Smooth muscle cell (in vitro differentiated cells): ENCODE measurements at regions not wholly inside any gene's neighbourhood (a gene's known extent, or its start where the extent isn't known, plus 50 kb on each side); places are given as distances from the start of the nearest gene placed in this dataset.

Experiments
- DNase-seq: peaks from one replicate; lab custom pipeline; 2025; ENCODE audit not compliant: unreplicated experiment; lab: John Stamatoyannopoulos, UW
- H2AFZ ChIP-seq: fragments of 200-600 bp; sonication (generic); 2 replicates; pipeline ENCODE4 v1.6.0; 2016; ENCODE audit warnings: antibody characterized with exemption, low read depth, mild to moderate bottlenecking
- H3F3A ChIP-seq: fragments of 200-600 bp; sonication (generic); 2 replicates; pipeline ENCODE4 v1.6.0; 2017; ENCODE audit warnings: antibody characterized with exemption, low read depth
- H3K27ac ChIP-seq: fragments of 200-600 bp; sonication (generic); 2 replicates; pipeline ENCODE4 v1.5.1; 2016; ENCODE audit warnings: low read depth, mild to moderate bottlenecking
- H3K27me3 ChIP-seq: fragments of 200-600 bp; sonication (generic); 2 replicates; pipeline ENCODE4 v1.6.1; 2016; ENCODE audit warnings: low read depth, mild to moderate bottlenecking
- H3K36me3 ChIP-seq: fragments of 200-600 bp; sonication (generic); 2 replicates; pipeline ENCODE4 v1.5.1; 2016; ENCODE audit warnings: low read depth
- H3K4me1 ChIP-seq: fragments of 200-600 bp; sonication (generic); 2 replicates; pipeline ENCODE4 v1.5.1; 2016; ENCODE audit warnings: low read depth
- H3K4me2 ChIP-seq: fragments of 200-600 bp; sonication (generic); 2 replicates; pipeline ENCODE4 v1.6.0; 2016; ENCODE audit warnings: mild to moderate bottlenecking
- H3K4me3 ChIP-seq: fragments of 200-600 bp; sonication (generic); 2 replicates; pipeline ENCODE4 v1.5.1; 2016; ENCODE audit warnings: mild to moderate bottlenecking
- H3K79me2 ChIP-seq: fragments of 200-600 bp; sonication (generic); 2 replicates; pipeline ENCODE4 v1.6.0; 2016; ENCODE audit warnings: low read depth, mild to moderate bottlenecking
- H3K9ac ChIP-seq: fragments of 200-600 bp; sonication (generic); 2 replicates; pipeline ENCODE4 v1.6.0; 2016; ENCODE audit warnings: low read depth
- H3K9me3 ChIP-seq: fragments of 200-600 bp; sonication (generic); replicated peaks from 2 replicates; pipeline ENCODE4 v1.5.1; 2016; ENCODE audit warnings: low read depth
- H4K20me1 ChIP-seq: fragments of 200-600 bp; sonication (generic); 2 replicates; pipeline ENCODE4 v1.6.0; 2016; ENCODE audit warnings: low read depth
- WGBS: methylation state at CpG from one replicate; pipeline ENCODE4 v1.1.7; 2016; ENCODE audit warnings: low lambda C conversion rate; 5-methylcytosine and 5-hydroxymethylcytosine counted together
- TF ChIP-seq, protein P1 (sequence below): fragments of 200-600 bp; sonication (generic); IDR thresholded peaks from 2 replicates; pipeline ENCODE4 v1.5.1; 2017; ENCODE audit warnings: borderline replicate concordance, mild to moderate bottlenecking, antibody characterized with exemption; ENCODE audit not compliant: insufficient read depth, poor library complexity, severe bottlenecking

GRCh38 chr10:52568309-52568708, 204.3 kb downstream of the MBL2 start:
- no peaks in the 10 kb centered on the region for H3K79me2 ChIP-seq
- H2AFZ ChIP-seq, result peak overlapping the region; percentile 57
- H3K9me3 ChIP-seq, result no peaks in the 10 kb centered on the region
- TF ChIP-seq, protein P1, sequence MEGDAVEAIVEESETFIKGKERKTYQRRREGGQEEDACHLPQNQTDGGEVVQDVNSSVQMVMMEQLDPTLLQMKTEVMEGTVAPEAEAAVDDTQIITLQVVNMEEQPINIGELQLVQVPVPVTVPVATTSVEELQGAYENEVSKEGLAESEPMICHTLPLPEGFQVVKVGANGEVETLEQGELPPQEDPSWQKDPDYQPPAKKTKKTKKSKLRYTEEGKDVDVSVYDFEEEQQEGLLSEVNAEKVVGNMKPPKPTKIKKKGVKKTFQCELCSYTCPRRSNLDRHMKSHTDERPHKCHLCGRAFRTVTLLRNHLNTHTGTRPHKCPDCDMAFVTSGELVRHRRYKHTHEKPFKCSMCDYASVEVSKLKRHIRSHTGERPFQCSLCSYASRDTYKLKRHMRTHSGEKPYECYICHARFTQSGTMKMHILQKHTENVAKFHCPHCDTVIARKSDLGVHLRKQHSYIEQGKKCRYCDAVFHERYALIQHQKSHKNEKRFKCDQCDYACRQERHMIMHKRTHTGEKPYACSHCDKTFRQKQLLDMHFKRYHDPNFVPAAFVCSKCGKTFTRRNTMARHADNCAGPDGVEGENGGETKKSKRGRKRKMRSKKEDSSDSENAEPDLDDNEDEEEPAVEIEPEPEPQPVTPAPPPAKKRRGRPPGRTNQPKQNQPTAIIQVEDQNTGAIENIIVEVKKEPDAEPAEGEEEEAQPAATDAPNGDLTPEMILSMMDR, result no peak
- H4K20me1 ChIP-seq, result no peaks in the 10 kb centered on the region
- H3K4me1 ChIP-seq, result no peaks in the 10 kb centered on the region
- H3K27ac ChIP-seq, result no peak overlapping the region
- no peaks in the 10 kb centered on the region for H3K27me3 ChIP-seq
- H3K4me2 ChIP-seq, result no peak overlapping the region
- DNase-seq, result no peak
- no peaks in the 10 kb centered on the region for H3F3A ChIP-seq
- 85% methylated on average over 2 of the region's 2 CpGs for WGBS
- no peak overlapping the region for H3K4me3 ChIP-seq
- no peaks in the 10 kb centered on the region for H3K36me3 ChIP-seq
- no peak overlapping the region for H3K9ac ChIP-seq

DNA sequence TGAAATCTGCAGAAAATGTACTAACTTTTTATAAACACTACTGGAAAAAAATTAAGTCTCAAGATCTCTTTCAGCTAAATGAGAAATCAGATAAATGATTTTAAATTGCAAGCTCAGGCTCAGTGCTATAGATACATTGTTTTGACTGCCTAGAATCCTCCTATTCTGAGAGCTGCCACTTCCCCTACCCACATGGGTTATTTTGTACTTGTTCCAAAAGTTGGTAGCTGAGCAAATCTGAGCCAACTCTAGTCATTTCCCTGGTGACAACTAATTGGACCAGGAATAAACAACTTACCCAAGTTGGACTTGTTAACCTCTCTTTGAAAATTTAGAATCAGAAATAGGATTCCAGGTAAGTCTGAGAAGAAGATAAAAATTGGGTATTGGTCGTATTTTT, 202.1 kb downstream of the MBL2 start:
- H3K79me2 ChIP-seq, result no peaks in the 10 kb centered on the region
- H3K9me3 ChIP-seq, result no peaks in the 10 kb centered on the region
- H3K36me3 ChIP-seq, result no peaks in the 10 kb centered on the region
- no peaks in the 10 kb centered on the region for H4K20me1 ChIP-seq
- H3K4me1 ChIP-seq, result no peaks in the 10 kb centered on the region
- no peak overlapping the region for H3K9ac ChIP-seq
- DNase-seq, result no peak
- WGBS, result 79% methylated on average over 1 of the region's 1 CpG
- no peak overlapping the region for H2AFZ ChIP-seq
- no peaks in the 10 kb centered on the region for H3F3A ChIP-seq
- H3K4me3 ChIP-seq, result no peak overlapping the region
- H3K4me2 ChIP-seq, result no peak overlapping the region
- no peaks in the 10 kb centered on the region for H3K27me3 ChIP-seq
- no peak overlapping the region for H3K27ac ChIP-seq
- TF ChIP-seq, protein P1, result no peak

DNA sequence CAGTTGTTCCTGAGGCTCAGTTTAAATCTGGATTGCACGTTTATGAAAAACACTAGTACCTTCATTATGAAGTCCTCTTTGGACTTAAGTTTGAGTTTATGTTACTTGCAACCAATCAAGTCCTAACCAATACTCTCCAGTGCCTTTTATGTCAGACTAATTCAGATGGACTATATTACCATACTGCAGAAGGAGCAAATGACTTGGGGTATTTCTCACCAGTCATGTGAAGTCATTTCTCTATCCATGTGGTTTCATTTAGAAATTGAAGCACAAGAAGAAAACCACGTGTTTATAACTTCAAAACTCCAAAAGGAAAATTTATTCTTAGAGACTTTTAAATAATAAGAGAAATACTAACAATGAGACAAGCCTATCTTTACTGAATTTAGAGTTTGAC, 201.6 kb downstream of the MBL2 start:
- Histone ChIP-seq H3K27me3 (no peaks in the 10 kb centered on the region), H3K9me3 (no peaks in the 10 kb centered on the region), H2AFZ (peak overlapping the region; percentile 34), H3K4me2 (no peak overlapping the region), H3K4me3 (no peak overlapping the region), H3F3A (no peaks in the 10 kb centered on the region), H3K9ac (no peak overlapping the region), H4K20me1 (no peaks in the 10 kb centered on the region), H3K79me2 (no peaks in the 10 kb centered on the region), H3K4me1 (no peaks in the 10 kb centered on the region), H3K27ac (no peak overlapping the region), H3K36me3 (no peaks in the 10 kb centered on the region)
- 68% methylated on average over 2 of the region's 2 CpGs for WGBS
- TF ChIP-seq, protein P1, result no peak
- no peak for DNase-seq

DNA sequence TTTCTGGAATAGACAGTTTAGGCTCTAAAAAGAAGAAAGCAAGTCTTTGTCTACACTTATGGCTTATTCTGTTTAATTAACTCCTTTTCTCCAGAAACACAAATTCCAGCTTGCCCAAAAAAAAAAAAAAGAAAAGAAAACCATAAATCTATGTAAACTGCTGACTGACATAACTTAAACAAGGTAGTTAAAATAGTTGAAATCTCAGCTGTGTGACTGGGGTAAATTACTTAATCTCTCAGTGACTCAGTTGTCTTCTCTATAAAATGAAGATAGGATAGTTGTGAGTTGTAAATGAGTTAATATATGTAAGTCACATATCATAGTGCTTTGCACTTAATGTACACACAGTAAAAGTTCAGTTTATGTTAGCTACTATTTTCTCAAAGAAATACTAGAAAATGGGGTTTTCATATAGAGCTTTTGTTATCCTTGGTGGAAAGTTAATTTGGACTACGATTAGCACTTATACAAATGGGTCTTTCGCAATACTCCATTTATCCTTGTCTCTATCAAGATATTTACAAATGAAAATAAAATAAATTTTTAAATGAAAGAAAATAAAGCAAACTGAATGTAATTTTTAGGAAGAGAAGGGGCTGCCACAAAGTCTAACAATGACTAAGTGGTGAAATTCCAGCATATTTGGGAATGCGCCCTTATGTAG, 200.9 kb downstream of the MBL2 start:
- H3F3A ChIP-seq, result no peaks in the 10 kb centered on the region
- no peak overlapping the region for H3K9ac ChIP-seq
- no peak overlapping the region for H2AFZ ChIP-seq
- no peaks in the 10 kb centered on the region for H3K9me3 ChIP-seq
- no peak overlapping the region for H3K4me2 ChIP-seq
- H3K4me3 ChIP-seq, result no peak overlapping the region
- H3K27ac ChIP-seq, result no peak overlapping the region
- no peaks in the 10 kb centered on the region for H3K27me3 ChIP-seq
- WGBS, result 90% methylated on average over 3 of the region's 3 CpGs
- H3K4me1 ChIP-seq, result no peaks in the 10 kb centered on the region
- DNase-seq, result no peak
- TF ChIP-seq, protein P1, result no peak
- H3K79me2 ChIP-seq, result no peaks in the 10 kb centered on the region
- H4K20me1 ChIP-seq, result no peaks in the 10 kb centered on the region
- H3K36me3 ChIP-seq, result no peaks in the 10 kb centered on the region
